Suprapubic skin (tissue), 3 donors: ENCODE measurements at regions not wholly inside any gene's neighbourhood (a gene's known extent, or its start where the extent isn't known, plus 50 kb on each side); places are given as distances from the start of the nearest gene placed in this dataset.
"Not testable (repeated sequence)": the region's sequence is repeated elsewhere in the genome, so short reads cannot be mapped to it uniquely, and the experiment has no call there.

Experiments used
- EP300 ChIP-seq: sonication (generic); formaldehyde crosslinking; IDR thresholded peaks from one replicate; pipeline ENCODE4 v1.6.1; 2017; ENCODE audit warnings: antibody characterized with exemption
- POLR2A ChIP-seq, 2 donors: fragments of 450-650 bp; IDR thresholded peaks; one replicate each; pipeline ENCODE4 v1.6.1; 2017; ENCODE audit warnings: antibody characterized with exemption in 2 of 2, mild to moderate bottlenecking in 2 of 2, moderate library complexity in 2 of 2
- TF ChIP-seq, protein P1 (sequence below), 2 donors: fragments of 200-600 bp in 1 of 2; fragments of 450-650 bp in 1 of 2; sonication (generic) in 1 of 2; IDR thresholded peaks; one replicate each; pipeline ENCODE4 v1.5.1; 2016 to 2019; ENCODE audit warnings: antibody characterized with exemption in 2 of 2, mild to moderate bottlenecking in 1 of 2, moderate library complexity in 1 of 2

DNA sequence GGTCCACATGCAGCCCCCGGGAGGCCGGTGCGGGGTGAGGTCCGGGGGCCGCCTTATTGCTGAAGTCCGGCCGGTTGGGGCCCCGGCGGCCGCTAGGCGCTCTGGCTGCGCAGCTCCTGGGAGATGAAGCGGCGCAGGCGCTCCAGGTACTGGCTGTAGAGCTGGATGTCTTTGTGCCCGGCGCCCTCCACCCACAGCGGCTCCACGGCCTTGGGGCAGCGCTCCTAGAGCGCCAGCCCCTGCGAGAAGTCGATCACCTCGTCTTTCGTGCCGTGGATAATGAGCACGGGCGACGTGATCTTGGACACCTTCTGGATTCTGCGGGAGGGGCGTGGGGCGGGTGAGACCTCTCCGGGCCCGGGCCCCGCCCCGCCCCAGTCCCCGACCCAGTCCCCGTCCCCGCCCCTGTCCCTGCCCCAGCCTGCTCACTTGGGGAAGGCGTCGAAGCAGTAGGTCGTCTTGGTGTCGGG lies 76.3 kb downstream of the GOLGA8F start:
- TF ChIP-seq, protein P1, sequence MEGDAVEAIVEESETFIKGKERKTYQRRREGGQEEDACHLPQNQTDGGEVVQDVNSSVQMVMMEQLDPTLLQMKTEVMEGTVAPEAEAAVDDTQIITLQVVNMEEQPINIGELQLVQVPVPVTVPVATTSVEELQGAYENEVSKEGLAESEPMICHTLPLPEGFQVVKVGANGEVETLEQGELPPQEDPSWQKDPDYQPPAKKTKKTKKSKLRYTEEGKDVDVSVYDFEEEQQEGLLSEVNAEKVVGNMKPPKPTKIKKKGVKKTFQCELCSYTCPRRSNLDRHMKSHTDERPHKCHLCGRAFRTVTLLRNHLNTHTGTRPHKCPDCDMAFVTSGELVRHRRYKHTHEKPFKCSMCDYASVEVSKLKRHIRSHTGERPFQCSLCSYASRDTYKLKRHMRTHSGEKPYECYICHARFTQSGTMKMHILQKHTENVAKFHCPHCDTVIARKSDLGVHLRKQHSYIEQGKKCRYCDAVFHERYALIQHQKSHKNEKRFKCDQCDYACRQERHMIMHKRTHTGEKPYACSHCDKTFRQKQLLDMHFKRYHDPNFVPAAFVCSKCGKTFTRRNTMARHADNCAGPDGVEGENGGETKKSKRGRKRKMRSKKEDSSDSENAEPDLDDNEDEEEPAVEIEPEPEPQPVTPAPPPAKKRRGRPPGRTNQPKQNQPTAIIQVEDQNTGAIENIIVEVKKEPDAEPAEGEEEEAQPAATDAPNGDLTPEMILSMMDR (IDR thresholded peaks at IDR 0.05), result not testable (repeated sequence)
- not testable (repeated sequence) for TF ChIP-seq EP300; POLR2A (IDR thresholded peaks at IDR 0.05)
